Activated CD8-positive, alpha-beta T cell treated with anti-CD3 and anti-CD28 coated beads, Interleukin-2, amount 10 ng/mL, durations not matched to agents 7 days and 5 days (primary cell): ENCODE measurements at regions not wholly inside any gene's neighbourhood (a gene's known extent, or its start where the extent isn't known, plus 50 kb on each side); places are given as distances from the start of the nearest gene placed in this dataset.

ENCODE experiments used
- ATAC-seq: fragments of 150-1000 bp; cut with Tn5 transposase; one replicate; pipeline ENCODE4 v1.10.0; 2021; ENCODE audit warnings: moderate library complexity
- CTCF ChIA-PET: fragments of 350-600 bp; sonication (Branson Sonifier 250); formaldehyde crosslinking; loops from one replicate; lab custom pipeline; 2021; ENCODE audit warnings: antibody characterized with exemption; lab: Charles Lee
- POLR2A ChIA-PET: fragments of 350-600 bp; sonication (Branson Sonifier 250); formaldehyde crosslinking; loops from one replicate; lab custom pipeline; 2021; ENCODE audit warnings: antibody characterized with exemption; lab: Charles Lee
- DNase-seq: peaks from one replicate; pipeline ENCODE4 v3.0.0-alpha.2; 2020
- H3K27ac Mint-ChIP-seq: one replicate; pipeline ENCODE4 v1.8.0; 2021; ENCODE audit warnings: mild to moderate bottlenecking, mixed read lengths
- H3K27me3 Mint-ChIP-seq: one replicate; pipeline ENCODE4 v1.8.0; 2021; ENCODE audit warnings: low read depth, mixed read lengths
- H3K36me3 Mint-ChIP-seq: one replicate; pipeline ENCODE4 v1.8.0; 2021; ENCODE audit warnings: low read depth, mixed read lengths
- H3K4me1 Mint-ChIP-seq: one replicate; pipeline ENCODE4 v1.8.0; 2021; ENCODE audit warnings: low read depth, mixed read lengths
- H3K4me3 Mint-ChIP-seq: one replicate; pipeline ENCODE4 v1.8.0; 2021; ENCODE audit warnings: mild to moderate bottlenecking, mixed read lengths
- H3K9me3 Mint-ChIP-seq: one replicate; pipeline ENCODE4 v1.8.0; 2022; ENCODE audit warnings: mixed read lengths; ENCODE audit not compliant: insufficient read depth

- H3K27me3 Mint-ChIP-seq: no peaks in the 10 kb centered on the region
- no peak overlapping the region for H3K27ac Mint-ChIP-seq
- H3K36me3 Mint-ChIP-seq: no peaks in the 10 kb centered on the region
- H3K9me3 Mint-ChIP-seq: no peaks in the 10 kb centered on the region
- no peaks in the 10 kb centered on the region for H3K4me1 Mint-ChIP-seq
- CTCF ChIA-PET: no interaction called here
- POLR2A ChIA-PET: no interaction called here
- H3K4me3 Mint-ChIP-seq: no peak overlapping the region
- no peak for ATAC-seq
- no peak for DNase-seq
Measured at GRCh38 chr2:145593280-145593679, 1073.4 kb upstream of the ZEB2 start.

GRCh38 chr2:145592361-145592760 lies 1072.4 kb upstream of the ZEB2 start:
- CTCF ChIA-PET: no interaction called here
- ATAC-seq (no peak), DNase-seq (no peak)
- Mint-ChIP-seq H3K4me1 (no peaks in the 10 kb centered on the region), H3K27me3 (no peaks in the 10 kb centered on the region), H3K4me3 (no peak overlapping the region), H3K9me3 (no peaks in the 10 kb centered on the region), H3K36me3 (no peaks in the 10 kb centered on the region), H3K27ac (no peak overlapping the region)
- POLR2A ChIA-PET: no interaction called here

- Mint-ChIP-seq H3K9me3 (no peaks in the 10 kb centered on the region), H3K27ac (no peak overlapping the region), H3K27me3 (no peaks in the 10 kb centered on the region), H3K4me3 (no peak overlapping the region), H3K36me3 (no peaks in the 10 kb centered on the region), H3K4me1 (no peaks in the 10 kb centered on the region)
- no peak for ATAC-seq
- DNase-seq: no peak
- POLR2A ChIA-PET: no interaction called here
- CTCF ChIA-PET: no interaction called here
Measured at GRCh38 chr2:145591109-145591809, 1071.3 kb upstream of the ZEB2 start.

DNA sequence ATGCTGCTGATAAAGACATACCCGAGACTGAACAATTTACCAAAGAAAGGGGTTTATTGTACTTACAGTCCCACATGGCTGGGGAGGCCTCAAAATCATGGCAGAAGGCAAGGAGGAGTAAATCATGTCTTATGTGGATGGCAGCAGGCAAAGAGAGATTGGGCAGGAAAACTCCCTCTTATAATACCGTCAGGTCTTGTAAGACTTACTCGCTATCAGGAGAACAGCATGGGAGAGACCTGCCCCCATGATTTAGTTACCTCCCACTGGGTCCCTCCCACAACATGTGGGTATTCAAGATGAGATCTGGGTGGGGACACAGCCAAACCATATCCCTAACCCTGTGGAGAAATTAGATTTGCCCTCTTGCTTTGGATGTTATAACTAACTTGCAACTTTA lies 1068.0 kb upstream of the ZEB2 start:
- Mint-ChIP-seq H3K4me3 (no peak overlapping the region), H3K36me3 (no peaks in the 10 kb centered on the region), H3K9me3 (no peaks in the 10 kb centered on the region), H3K4me1 (no peaks in the 10 kb centered on the region), H3K27me3 (no peaks in the 10 kb centered on the region), H3K27ac (no peak overlapping the region)
- ATAC-seq: no peak
- ChIA-PET CTCF (no interaction called here), POLR2A (no interaction called here)
- no peak for DNase-seq

DNA sequence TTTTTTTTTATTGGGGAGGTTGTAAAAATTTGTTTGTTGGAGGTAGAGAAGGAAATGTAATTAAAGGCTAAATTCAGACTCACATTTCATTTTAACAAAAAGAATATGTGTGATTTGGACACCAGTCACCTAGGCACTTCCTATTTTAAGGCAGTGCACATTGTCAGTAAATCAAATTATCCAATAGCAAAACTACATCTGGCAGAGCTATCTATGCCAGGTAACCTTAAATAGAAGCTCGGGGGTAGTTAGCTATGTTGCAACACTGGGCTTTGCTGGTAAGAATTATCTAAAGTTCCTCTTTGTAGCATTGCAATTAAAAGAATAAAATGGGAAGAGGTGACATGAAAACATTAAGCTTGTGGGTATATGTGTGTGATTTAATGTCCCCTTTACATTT lies 1064.4 kb upstream of the ZEB2 start:
- ChIA-PET CTCF (no interaction called here), POLR2A (no interaction called here)
- DNase-seq (no peak), ATAC-seq (no peak)
- no peak overlapping the region for H3K27ac Mint-ChIP-seq
- H3K27me3 Mint-ChIP-seq: no peaks in the 10 kb centered on the region
- H3K4me3 Mint-ChIP-seq: no peak overlapping the region
- no peaks in the 10 kb centered on the region for H3K4me1 Mint-ChIP-seq
- H3K9me3 Mint-ChIP-seq: no peaks in the 10 kb centered on the region
- H3K36me3 Mint-ChIP-seq: no peaks in the 10 kb centered on the region

- H3K27ac Mint-ChIP-seq: no peak overlapping the region
- no peaks in the 10 kb centered on the region for H3K36me3 Mint-ChIP-seq
- ATAC-seq: no peak
- no peaks in the 10 kb centered on the region for H3K9me3 Mint-ChIP-seq
- H3K4me3 Mint-ChIP-seq: no peak overlapping the region
- ChIA-PET CTCF (no interaction called here), POLR2A (no interaction called here)
- no peaks in the 10 kb centered on the region for H3K27me3 Mint-ChIP-seq
- H3K4me1 Mint-ChIP-seq: no peaks in the 10 kb centered on the region
- DNase-seq: no peak
Measured at GRCh38 chr2:145573608-145574007, 1053.7 kb upstream of the ZEB2 start.

- no peak overlapping the region for H3K27ac Mint-ChIP-seq
- no peak overlapping the region for H3K4me3 Mint-ChIP-seq
- ATAC-seq: no peak
- H3K9me3 Mint-ChIP-seq: no peaks in the 10 kb centered on the region
- POLR2A ChIA-PET: no interaction called here
- CTCF ChIA-PET: no interaction called here
- no peak for DNase-seq
- H3K4me1 Mint-ChIP-seq: no peaks in the 10 kb centered on the region
- no peaks in the 10 kb centered on the region for H3K36me3 Mint-ChIP-seq
- H3K27me3 Mint-ChIP-seq: no peaks in the 10 kb centered on the region
Measured at GRCh38 chr2:145572238-145572637, 1052.3 kb upstream of the ZEB2 start.

- no peak for DNase-seq
- ChIA-PET POLR2A (no interaction called here), CTCF (no interaction called here)
- H3K9me3 Mint-ChIP-seq: no peaks in the 10 kb centered on the region
- H3K27me3 Mint-ChIP-seq: no peaks in the 10 kb centered on the region
- H3K36me3 Mint-ChIP-seq: no peaks in the 10 kb centered on the region
- H3K4me1 Mint-ChIP-seq: no peaks in the 10 kb centered on the region
- H3K27ac Mint-ChIP-seq: no peak overlapping the region
- no peak overlapping the region for H3K4me3 Mint-ChIP-seq
- no peak for ATAC-seq
Measured at GRCh38 chr2:145569108-145569507, 1049.2 kb upstream of the ZEB2 start.

DNA sequence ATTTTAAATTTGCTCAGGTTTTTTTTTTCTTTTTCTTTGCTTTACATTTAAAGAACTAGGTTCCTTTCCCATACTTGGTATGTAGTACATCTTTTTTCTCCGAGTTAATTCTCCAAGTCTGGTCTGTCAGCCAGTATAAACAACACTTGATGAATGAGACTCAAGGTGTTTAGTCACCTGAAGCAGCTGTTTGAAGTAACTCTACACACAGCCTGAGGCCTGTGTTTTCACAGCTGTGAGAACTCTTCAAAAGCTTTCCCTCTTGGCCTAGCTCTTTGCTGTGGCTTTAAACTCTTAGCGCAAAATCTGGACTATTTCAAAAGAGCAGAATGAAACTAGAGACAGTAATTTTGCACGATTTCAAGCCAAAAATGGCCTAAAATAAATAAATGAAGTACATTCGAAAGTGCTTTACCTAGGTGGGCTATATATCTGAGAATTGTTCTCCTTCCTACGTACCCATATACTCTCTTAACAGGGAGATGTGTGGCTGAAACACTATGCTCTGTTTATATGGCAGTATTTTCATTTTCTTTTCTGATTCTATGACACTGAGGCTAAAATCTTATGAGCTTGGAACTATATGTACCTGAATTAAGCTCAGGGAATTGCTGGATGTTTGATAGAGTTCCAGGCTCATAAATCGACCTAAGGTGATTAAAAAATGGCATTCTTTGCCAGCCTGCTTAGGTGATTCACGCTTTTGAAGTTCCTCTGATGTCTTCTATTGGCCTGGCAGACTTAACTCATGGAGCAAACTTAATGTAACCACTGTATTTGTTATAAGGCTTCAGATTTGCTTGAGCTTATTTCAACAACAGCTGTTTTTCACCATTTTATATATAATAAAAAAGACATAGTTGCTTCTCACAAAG lies 1044.1 kb upstream of the ZEB2 start:
- DNase-seq (no peak), ATAC-seq (no peak)
- H3K36me3 Mint-ChIP-seq: no peaks in the 10 kb centered on the region
- H3K4me3 Mint-ChIP-seq: no peak overlapping the region
- no peaks in the 10 kb centered on the region for H3K9me3 Mint-ChIP-seq
- ChIA-PET CTCF (no interaction called here), POLR2A (interaction anchor here (0.7 kb wide), 1 partner anchor 389 kb away, joined by 3 read pairs; no protein-coding TSS in a partner anchor)
- H3K4me1 Mint-ChIP-seq: no peaks in the 10 kb centered on the region
- peaks cover 2% of the 10 kb centered on the region for H3K27me3 Mint-ChIP-seq
- H3K27ac Mint-ChIP-seq: no peak overlapping the region

GRCh38 chr2:145561152-145561551 lies 1041.2 kb upstream of the ZEB2 start:
- no peak overlapping the region for H3K4me3 Mint-ChIP-seq
- no peak overlapping the region for H3K27ac Mint-ChIP-seq
- H3K9me3 Mint-ChIP-seq: no peaks in the 10 kb centered on the region
- ChIA-PET CTCF (no interaction called here), POLR2A (no interaction called here)
- no peaks in the 10 kb centered on the region for H3K36me3 Mint-ChIP-seq
- ATAC-seq: no peak
- peaks cover 2% of the 10 kb centered on the region for H3K27me3 Mint-ChIP-seq
- H3K4me1 Mint-ChIP-seq: no peaks in the 10 kb centered on the region
- DNase-seq: no peak

DNA sequence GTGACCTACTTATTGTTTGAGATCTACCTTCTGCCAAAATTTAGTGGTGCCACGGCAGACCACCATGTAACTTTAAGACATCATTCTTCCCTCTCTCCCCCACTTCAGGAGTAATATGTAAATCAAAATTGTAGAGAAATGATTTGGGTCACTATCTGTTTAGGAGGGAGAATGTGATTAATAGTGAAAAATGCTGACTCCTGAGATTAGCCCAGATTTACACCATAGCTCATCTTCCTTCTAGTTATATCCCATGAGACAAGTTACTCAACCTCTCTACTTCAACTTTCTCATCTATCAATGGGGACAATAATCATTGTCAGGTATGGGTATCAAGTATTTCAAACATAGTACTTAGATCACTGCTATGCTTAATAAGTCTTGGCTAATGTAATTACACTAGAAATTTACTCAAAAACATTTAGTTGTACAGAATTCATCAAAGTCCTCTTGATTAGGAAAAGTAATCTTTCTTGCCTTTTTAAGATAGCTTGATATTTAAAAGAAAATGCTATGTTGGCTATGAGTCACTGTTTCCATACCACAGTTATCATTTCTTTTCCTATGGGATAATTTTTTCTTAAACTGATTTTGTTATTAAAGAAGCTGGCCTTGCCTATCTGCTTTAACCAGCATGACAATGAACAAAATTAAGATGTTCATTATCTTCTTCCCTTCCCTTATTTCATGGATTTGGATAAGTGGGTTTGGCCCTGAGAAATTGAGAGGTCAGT lies 1038.9 kb upstream of the ZEB2 start:
- H3K4me1 Mint-ChIP-seq: no peaks in the 10 kb centered on the region
- ChIA-PET POLR2A (no interaction called here), CTCF (no interaction called here)
- H3K4me3 Mint-ChIP-seq: no peak overlapping the region
- DNase-seq (no peak), ATAC-seq (no peak)
- H3K9me3 Mint-ChIP-seq: no peaks in the 10 kb centered on the region
- no peak overlapping the region for H3K27ac Mint-ChIP-seq
- H3K27me3 Mint-ChIP-seq: peaks cover 2% of the 10 kb centered on the region
- H3K36me3 Mint-ChIP-seq: no peaks in the 10 kb centered on the region

DNA sequence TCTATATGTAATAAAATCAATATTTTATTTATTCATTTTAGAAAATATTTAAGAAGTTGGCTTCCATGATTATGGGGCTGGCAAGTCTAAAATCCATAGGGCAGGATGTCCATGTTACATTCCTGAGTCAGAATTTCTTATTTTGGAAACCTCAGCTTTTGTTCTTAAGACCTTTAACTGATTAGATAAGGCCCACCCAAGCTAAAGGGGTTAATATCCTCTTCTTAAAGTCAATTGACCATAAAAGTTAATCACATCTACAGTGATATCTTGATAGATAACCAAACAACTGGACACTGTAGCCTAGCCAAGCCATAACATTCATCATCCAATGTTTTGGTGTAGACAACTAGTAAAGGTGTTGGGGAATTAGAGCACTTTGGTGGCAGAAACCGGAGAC lies 1035.4 kb upstream of the ZEB2 start:
- CTCF ChIA-PET: no interaction called here
- Mint-ChIP-seq H3K27me3 (peaks cover 3% of the 10 kb centered on the region), H3K27ac (no peak overlapping the region), H3K4me1 (no peaks in the 10 kb centered on the region), H3K4me3 (no peak overlapping the region), H3K36me3 (no peaks in the 10 kb centered on the region), H3K9me3 (no peaks in the 10 kb centered on the region)
- DNase-seq (no peak), ATAC-seq (no peak)
- POLR2A ChIA-PET: no interaction called here
